Fibroblast of skin of scalp (primary cell): ENCODE measurements at regions not wholly inside any gene's neighbourhood (a gene's known extent, or its start where the extent isn't known, plus 50 kb on each side); places are given as distances from the start of the nearest gene placed in this dataset.

Source experiments
- DNase-seq: peaks from one replicate; pipeline ENCODE4 v3.0.0-alpha.2; 2013

GRCh38 chr4:185991770-185992169, 77.2 kb upstream of the TLR3 start:
- no peak for DNase-seq

GRCh38 chr4:185992585-185992984, 76.4 kb upstream of the TLR3 start:
- no peak for DNase-seq

GRCh38 chr4:185993328-185993973, 75.5 kb upstream of the TLR3 start:
- no peak for DNase-seq

- DNase-seq, result no peak
Observed at GRCh38 chr4:185994750-185995149, 74.2 kb upstream of the TLR3 start.

GRCh38 chr4:185995665-185996064, 73.3 kb upstream of the TLR3 start:
- no peak for DNase-seq

GRCh38 chr4:185997296-185997695, 71.7 kb upstream of the TLR3 start:
- no peak for DNase-seq

GRCh38 chr4:185998791-185999190, 70.2 kb upstream of the TLR3 start:
- no peak for DNase-seq

- DNase-seq, result no peak
Observed at GRCh38 chr4:185999207-185999606, 69.7 kb upstream of the TLR3 start.

GRCh38 chr4:186002853-186003252, 66.1 kb upstream of the TLR3 start:
- no peak for DNase-seq

- DNase-seq, result no peak
Observed at GRCh38 chr4:186003746-186004145, 65.2 kb upstream of the TLR3 start.

- no peak for DNase-seq
Observed at GRCh38 chr4:186008057-186008456, 60.9 kb upstream of the TLR3 start.

GRCh38 chr4:186009976-186010375, 59.0 kb upstream of the TLR3 start:
- DNase-seq, result no peak

- no peak for DNase-seq
Observed at GRCh38 chr4:186010821-186011220, 58.1 kb upstream of the TLR3 start.

GRCh38 chr4:186012071-186012470, 56.9 kb upstream of the TLR3 start:
- no peak for DNase-seq

GRCh38 chr4:186013419-186014186, 55.4 kb upstream of the TLR3 start:
- no peak for DNase-seq

GRCh38 chr4:186015212-186015817, 53.6 kb upstream of the TLR3 start:
- peak; percentile 21 for DNase-seq

GRCh38 chr4:186016796-186017195, 52.2 kb upstream of the TLR3 start:
- DNase-seq, result no peak

GRCh38 chr4:186017801-186018200, 51.2 kb upstream of the TLR3 start:
- no peak for DNase-seq

- DNase-seq, result no peak
Observed at GRCh38 chr4:186018261-186018660, 50.7 kb upstream of the TLR3 start.

- no peak for DNase-seq
Observed at GRCh38 chr4:186018784-186019183, 50.2 kb upstream of the TLR3 start.
